ENCODE measurements at regions not wholly inside any gene's neighbourhood (a gene's known extent, or its start where the extent isn't known, plus 50 kb on each side); places are given as distances from the start of the nearest gene placed in this dataset.

DNA sequence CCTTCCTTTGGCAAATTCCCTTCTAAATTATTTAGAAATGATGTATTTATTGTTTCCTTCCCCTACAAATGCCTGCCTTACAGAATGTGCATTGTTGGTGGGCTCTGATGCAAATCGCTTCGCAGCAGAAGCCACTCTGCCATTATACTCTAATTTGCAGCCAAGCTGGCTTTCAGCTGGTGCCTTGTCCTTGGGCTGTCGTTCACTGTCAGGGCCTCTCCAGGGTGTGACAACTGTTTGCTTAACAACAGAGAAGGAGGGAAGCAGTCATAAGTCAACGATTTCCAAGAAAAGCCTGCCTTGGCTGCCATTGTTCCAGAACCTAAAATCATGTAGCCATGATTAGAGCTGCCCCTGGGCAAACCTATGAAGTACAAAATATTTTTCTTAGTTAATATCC, 260.1 kb upstream of the RGMB start:
- Histone ChIP-seq H3K79me1 (ENCODE audit: low read depth, low read length) (no peaks in the 10 kb centered on the region), H3K4me2 (ENCODE audit: insufficient read depth in 1 of 2, low read depth in 2 of 2, low read length in 2 of 2) (peak overlapping the region in 1 of 2 experiments; percentile 2; a peak in 1 of 4 replicates), H4K20me1 (replicated peaks in 1 of 2; ENCODE audit: control insufficient read depth in 1 of 2, insufficient read depth in 2 of 2, low read length in 2 of 2) (no peaks in the 10 kb centered on the region), H2BK120ac (replicated peaks; ENCODE audit: low read depth, low read length) (no peak overlapping the region), H3K9me3 (ENCODE audit: insufficient read depth in 2 of 2, low read depth in 1 of 2, low read length in 1 of 2) (no peaks in the 10 kb centered on the region), H3K4me3 (ENCODE audit: extremely low read depth in 1 of 4, insufficient read depth in 2 of 4, low read depth in 3 of 4, low read length in 4 of 4) (no peak overlapping the region), H2AFZ (ENCODE audit: low read length) (no peak overlapping the region), H2BK5ac (ENCODE audit: low read depth, low read length) (no peak overlapping the region), H3K56ac (replicated peaks; ENCODE audit: insufficient read length, low read depth, low read length) (no peak overlapping the region), H4K91ac (replicated peaks; ENCODE audit: insufficient read length, low read length) (no peak overlapping the region), H2BK20ac (ENCODE audit: low read length) (no peak overlapping the region), H2BK12ac (ENCODE audit: low read depth, low read length) (no peak overlapping the region), H4K5ac (ENCODE audit: insufficient read length, low read depth, low read length) (no peak overlapping the region), H3K23me2 (ENCODE audit: low read depth, low read length) (no peaks in the 10 kb centered on the region; the same call in 1 of the 2 replicates), H3K9ac (replicated peaks in 1 of 4; ENCODE audit: extremely low read depth in 1 of 4, low read depth in 3 of 4, low read length in 3 of 4) (no peak overlapping the region), H3K79me2 (ENCODE audit: control insufficient read depth in 1 of 2, insufficient read depth in 2 of 2, low read length in 2 of 2) (no peaks in the 10 kb centered on the region), H4K8ac (ENCODE audit: extremely low read depth, insufficient read depth, low read length) (no peak overlapping the region), H2AK5ac (ENCODE audit: low read depth, low read length) (no peak overlapping the region), H3K18ac (ENCODE audit: extremely low read depth, low read length) (no peak overlapping the region), H3K36me3 (ENCODE audit: control insufficient read depth in 2 of 4, insufficient read depth in 4 of 4, low read length in 3 of 4) (no peaks in the 10 kb centered on the region), H3K27me3 (replicated peaks in 1 of 4; ENCODE audit: control insufficient read depth in 3 of 4, extremely low read depth in 1 of 4, insufficient read depth in 3 of 4, low read length in 3 of 4) (no peaks in the 10 kb centered on the region), H3K4ac (replicated peaks; ENCODE audit: insufficient read length, low read depth, low read length) (no peak overlapping the region), H2BK15ac (ENCODE audit: low read length) (no peak overlapping the region), H3K4me1 (replicated peaks in 1 of 4; ENCODE audit: control insufficient read depth in 3 of 4, insufficient read depth in 4 of 4, low read length in 3 of 4) (peaks cover 0 to 7% (median 2%) of the 10 kb centered on the region in 4 experiments; a peak in 3 of 7 replicates), H3K23ac (ENCODE audit: insufficient read length) (no peak overlapping the region), H3K14ac (ENCODE audit: insufficient read length) (no peak overlapping the region), H3K27ac (ENCODE audit: low read depth, low read length) (no peak overlapping the region)
- TF ChIP-seq SIN3A (conservative IDR thresholded peaks at IDR 0.05 in 1 of 2, IDR thresholded peaks at IDR 0.05 in 1 of 2; ENCODE audit: low read depth in 1 of 2, low read length in 2 of 2), result peak; percentile 70 to 80; a peak in 2 of 4 replicates
- TF ChIP-seq HDAC2 (IDR thresholded peaks at IDR 0.05; ENCODE audit: borderline replicate concordance in 1 of 2, low read depth in 2 of 2, low read length in 2 of 2), result 0 out of 4 replicates have a peak, but pooled peaks of 1 of the 2 experiments have one; percentile 27
- TF ChIP-seq SIX5 (IDR thresholded peaks at IDR 0.05; ENCODE audit: low read depth, low read length), result no peak
- TF ChIP-seq TCF12 (IDR thresholded peaks at IDR 0.05; ENCODE audit: low read depth, low read length), result no peak
- no peak for TF ChIP-seq USF2 (IDR thresholded peaks at IDR 0.05; ENCODE audit: low read length)
- no peak for TF ChIP-seq RXRA (IDR thresholded peaks at IDR 0.05; ENCODE audit: insufficient read depth, low read depth, low read length)
- TF ChIP-seq YY1 (IDR thresholded peaks at IDR 0.05; ENCODE audit: low read depth, low read length), result peak; percentile 64; the same call in 1 of the 2 replicates
- no peak for TF ChIP-seq BCL11A (IDR thresholded peaks at IDR 0.05; ENCODE audit: low read depth in 2 of 2, low read length in 2 of 2)
- peak in 1 of 2 experiments; percentile 8; a peak in 1 of 4 replicates for TF ChIP-seq RAD21 (IDR thresholded peaks at IDR 0.05 in 1 of 2, conservative IDR thresholded peaks at IDR 0.05 in 1 of 2; ENCODE audit: low read depth in 2 of 2, low read length in 2 of 2)
- FAIRE-seq (peak; percentile 63), DNase-seq (ENCODE audit: low read depth in 1 of 2, low spot score in 2 of 2) (peak in 1 of 2 experiments; percentile 3)
- ChIA-PET POLR2A (ENCODE audit: partially characterized antibody) (no interaction called here), CTCF (ENCODE audit: partially characterized antibody) (no interaction called here)
- 41% methylated on average over 4 of the region's 4 CpGs; no CpG with 5 or more reads in 1 of the 2 experiments for WGBS, 2 experiments (ENCODE audit: extremely low coverage in 1 of 2, insufficient coverage in 1 of 2, insufficient read length in 1 of 2, insufficient replicate concordance in 2 of 2, low coverage in 1 of 2, low lambda C conversion rate in 2 of 2, missing lambda C conversion rate in 1 of 2)

All from H1 (cell line).